B cell (primary cell): ENCODE measurements at regions not wholly inside any gene's neighbourhood (a gene's known extent, or its start where the extent isn't known, plus 50 kb on each side); places are given as distances from the start of the nearest gene placed in this dataset.

Experiments used
- ATAC-seq: fragments of 200-7000 bp; cut with Tn5 transposase; one replicate; pipeline ENCODE4 v1.10.0; 2021; ENCODE audit warnings: low read depth, mild to moderate bottlenecking, moderate number of reproducible peaks, moderate library complexity
- CTCF ChIA-PET: fragments of 350-600 bp; sonication (Branson Sonifier 250); formaldehyde crosslinking; loops from one replicate; lab custom pipeline; 2021; ENCODE audit warnings: antibody characterized with exemption, inconsistent platforms; lab: Charles Lee
- POLR2A ChIA-PET: fragments of 350-600 bp; sonication (Branson Sonifier 250); formaldehyde crosslinking; loops from one replicate; lab custom pipeline; 2021; ENCODE audit warnings: antibody characterized with exemption; lab: Charles Lee
- DNase-seq: peaks from one replicate; pipeline ENCODE4 v3.0.0; 2013
- H2AFZ ChIP-seq: 2 replicates; pipeline ENCODE4 v1.6.1; 2012; ENCODE audit warnings: mild to moderate bottlenecking, low read depth, low read length; ENCODE audit not compliant: insufficient read depth, poor library complexity, severe bottlenecking
- H3K27ac ChIP-seq, 2 donors: 1 replicate in 1 of 2; 2 replicates in 1 of 2; pipeline ENCODE4 v1.5.1; 2012 to 2013; ENCODE audit warnings: low read length in 2 of 2, mild to moderate bottlenecking in 2 of 2, moderate library complexity in 1 of 2
- H3K27me3 ChIP-seq, 4 experiments: fragments of 200-600 bp in 1 of 4; sonication (generic) in 1 of 4; replicated peaks in 1 of 4; 1 replicate in 2 of 4; 2 replicates in 2 of 4; pipeline versions ENCODE4 v1.6.1 to v1.7.0; 2013 to 2016; ENCODE audit warnings: low read length in 3 of 4, mild to moderate bottlenecking in 2 of 4, mixed read lengths in 1 of 4, moderate library complexity in 1 of 4; ENCODE audit not compliant: insufficient read depth in 4 of 4, control insufficient read depth in 3 of 4; ENCODE audit errors: control extremely low read depth in 1 of 4
- H3K36me3 ChIP-seq, 2 experiments: replicated peaks in 1 of 2; 1 replicate in 1 of 2; 2 replicates in 1 of 2; pipeline versions ENCODE4 v1.6.1 to v1.7.1; 2013; ENCODE audit warnings: low read length in 1 of 2; ENCODE audit not compliant: insufficient read depth in 2 of 2, control insufficient read depth in 1 of 2; ENCODE audit errors: control extremely low read depth in 1 of 2, extremely low read depth in 1 of 2
- H3K4me1 ChIP-seq, 2 donors: fragments of 200-600 bp in 1 of 2; sonication (generic) in 1 of 2; 1 replicate in 1 of 2; 2 replicates in 1 of 2; pipeline versions ENCODE4 v1.5.1 to v1.6.1; 2013 to 2017; ENCODE audit warnings: low read length in 2 of 2; ENCODE audit not compliant: control insufficient read depth in 2 of 2, insufficient read depth in 2 of 2
- H3K4me2 ChIP-seq: replicated peaks from 2 replicates; pipeline ENCODE3; 2012; ENCODE audit warnings: mild to moderate bottlenecking, low read depth, low read length; ENCODE audit not compliant: poor library complexity, severe bottlenecking
- H3K4me3 ChIP-seq, 5 experiments: fragments of 200-600 bp in 1 of 5; sonication (generic) in 1 of 5; 1 replicate in 3 of 5; 2 replicates in 2 of 5; pipeline versions ENCODE4 v1.5.1 to v1.7.0; 2011 to 2016; ENCODE audit warnings: low read length in 4 of 5, mild to moderate bottlenecking in 4 of 5, low read depth in 2 of 5, control low read depth in 1 of 5, moderate library complexity in 1 of 5; ENCODE audit not compliant: insufficient read depth in 1 of 5; ENCODE audit errors: control extremely low read depth in 1 of 5, extremely low read depth in 1 of 5
- H3K79me2 ChIP-seq: fragments of 200-600 bp; sonication (generic); one replicate; pipeline ENCODE4 v1.6.0; 2016; ENCODE audit warnings: low read length; ENCODE audit not compliant: control insufficient read depth, insufficient read depth
- H3K9ac ChIP-seq: fragments of 200-600 bp; sonication (generic); 2 replicates; pipeline ENCODE4 v1.6.1; 2017; ENCODE audit warnings: mild to moderate bottlenecking, low read length, moderate library complexity
- H3K9me3 ChIP-seq, 3 donors: one replicate each; pipeline versions ENCODE4 v1.6.1 to v1.7.1; 2013; ENCODE audit warnings: low read length in 2 of 3; ENCODE audit not compliant: control insufficient read depth in 2 of 3, insufficient read depth in 1 of 3; ENCODE audit errors: control extremely low read depth in 1 of 3
- H4K20me1 ChIP-seq: 2 replicates; pipeline ENCODE4 v1.6.0; 2012; ENCODE audit warnings: mild to moderate bottlenecking, low read length; ENCODE audit not compliant: insufficient read depth, control insufficient read depth, poor library complexity, severe bottlenecking
- H3K27ac Mint-ChIP-seq: one replicate; pipeline ENCODE4 v1.8.0; 2021; ENCODE audit warnings: mixed read lengths
- H3K27me3 Mint-ChIP-seq: one replicate; pipeline ENCODE4 v1.8.0; 2021; ENCODE audit warnings: mixed read lengths
- H3K4me1 Mint-ChIP-seq: one replicate; pipeline ENCODE4 v1.8.0; 2021; ENCODE audit warnings: mixed read lengths
- H3K4me3 Mint-ChIP-seq: one replicate; pipeline ENCODE4 v1.8.0; 2021; ENCODE audit warnings: mixed read lengths
- H3K9me3 Mint-ChIP-seq: one replicate; pipeline ENCODE4 v1.8.0; 2022; ENCODE audit warnings: mixed read lengths; ENCODE audit not compliant: insufficient read depth
- CTCF ChIP-seq: fragments of 200-600 bp; IDR thresholded peaks from one replicate; pipeline ENCODE4 v1.8.0; 2022; ENCODE audit warnings: antibody characterized with exemption, mild to moderate bottlenecking
- EZH2 ChIP-seq: IDR thresholded peaks from 2 replicates; pipeline ENCODE4 v1.6.1; 2012; ENCODE audit warnings: borderline replicate concordance, low read depth, mild to moderate bottlenecking, moderate library complexity, low read length; ENCODE audit not compliant: insufficient read depth, poor library complexity, severe bottlenecking
- WGBS: methylation state at CpG from one replicate; pipeline ENCODE4 v1.1.5; 2013; ENCODE audit warnings: missing lambda C conversion rate; ENCODE audit not compliant: insufficient coverage; 5-methylcytosine and 5-hydroxymethylcytosine counted together
- intact Hi-C: fragments of 100-400 bp; cut with micrococcal nuclease; formaldehyde crosslinking; loops from one replicate; pipeline ENCODE4 v1.10.0; 2022

- Mint-ChIP-seq H3K4me3 (no peak overlapping the region), H3K4me1 (no peaks in the 10 kb centered on the region), H3K27ac (no peak overlapping the region), H3K9me3 (no peaks in the 10 kb centered on the region), H3K27me3 (no peaks in the 10 kb centered on the region)
- peaks cover 0 to 4% (median 2%) of the 10 kb centered on the region in 3 donors for H3K9me3 ChIP-seq
- H3K27ac ChIP-seq = no peak overlapping the region
- no peak overlapping the region for H3K4me2 ChIP-seq
- no peaks in the 10 kb centered on the region for H3K4me1 ChIP-seq
- POLR2A ChIA-PET = no interaction called here
- no peaks in the 10 kb centered on the region for H3K79me2 ChIP-seq
- no peak for DNase-seq
- intact Hi-C loops = no loop called here
- no peak for TF ChIP-seq CTCF
- no peak for TF ChIP-seq EZH2
- CTCF ChIA-PET = no interaction called here
- 100% methylated on average over 1 of the region's 7 CpGs for WGBS
- H3K36me3 ChIP-seq = no peaks in the 10 kb centered on the region
- H2AFZ ChIP-seq = no peak overlapping the region
- no peaks in the 10 kb centered on the region for H4K20me1 ChIP-seq
- no peaks in the 10 kb centered on the region for H3K27me3 ChIP-seq
- no peak for ATAC-seq
- H3K4me3 ChIP-seq = no peak overlapping the region
- H3K9ac ChIP-seq = no peak overlapping the region
Measured at GRCh38 chr16:6495486-6496210, 837.0 kb upstream of the RBFOX1 start.

- no peak for TF ChIP-seq CTCF
- no peak for TF ChIP-seq EZH2
- no peak overlapping the region for H3K4me2 ChIP-seq
- H3K27ac ChIP-seq = no peak overlapping the region
- H3K27me3 ChIP-seq = no peaks in the 10 kb centered on the region
- Mint-ChIP-seq H3K9me3 (no peaks in the 10 kb centered on the region), H3K4me1 (no peaks in the 10 kb centered on the region), H3K27ac (no peak overlapping the region), H3K4me3 (no peak overlapping the region), H3K27me3 (no peaks in the 10 kb centered on the region)
- H4K20me1 ChIP-seq = no peaks in the 10 kb centered on the region
- H3K4me3 ChIP-seq = no peak overlapping the region
- peaks cover 0 to 4% (median 2%) of the 10 kb centered on the region in 3 donors for H3K9me3 ChIP-seq
- POLR2A ChIA-PET = no interaction called here
- WGBS = 100% methylated on average over 1 of the region's 6 CpGs
- ATAC-seq (no peak), DNase-seq (no peak)
- H3K4me1 ChIP-seq = no peaks in the 10 kb centered on the region
- no peaks in the 10 kb centered on the region for H3K36me3 ChIP-seq
- no peaks in the 10 kb centered on the region for H3K79me2 ChIP-seq
- H2AFZ ChIP-seq = no peak overlapping the region
- intact Hi-C loops = no loop called here
- H3K9ac ChIP-seq = no peak overlapping the region
- CTCF ChIA-PET = no interaction called here
Measured at GRCh38 chr16:6494716-6495115, 837.9 kb upstream of the RBFOX1 start.
